GM12878 (cell line): ENCODE measurements at regions not wholly inside any gene's neighbourhood (a gene's known extent, or its start where the extent isn't known, plus 50 kb on each side); places are given as distances from the start of the nearest gene placed in this dataset. TPM values are rescaled to one million over a fixed set of nuclear protein-coding genes. Genes with fewer than 3 reads are reported as not detected.

Source experiments
- ATAC-seq: fragments of 200-7000 bp; cut with Tn5 transposase; 3 replicates; pipeline ENCODE4 v1.9.1; 2020; ENCODE audit warnings: mild to moderate bottlenecking, moderate library complexity
- BruUV-seq: library from RNA; stranded (reverse); fragments of 400-500 nt; replicated peaks from 2 replicates; lab custom pipeline; 2021; lab: Mats Ljungman, UMichigan
- CTCF ChIA-PET: fragments of 300-600 bp; sonication (Branson Sonifier 250); formaldehyde crosslinking; extraction: SDS; loops from one replicate; lab custom pipeline; 2021; ENCODE audit warnings: inconsistent platforms; lab: Yijun Ruan, JAX
- POLR2A ChIA-PET: fragments of 350-600 bp; formaldehyde crosslinking; extraction: SDS; loops from one replicate; lab custom pipeline; 2021; ENCODE audit warnings: inconsistent platforms; lab: Charles Lee
- RAD21 ChIA-PET: fragments of 300-600 bp; sonication (Branson Sonifier 250); formaldehyde crosslinking; loops from one replicate; lab custom pipeline; 2023; ENCODE audit warnings: antibody characterized with exemption; ENCODE audit not compliant: unreplicated experiment; lab: Charles Lee
- SMC1A ChIA-PET: fragments of 300-600 bp; sonication (Branson Sonifier 250); formaldehyde crosslinking; loops from one replicate; lab custom pipeline; 2023; ENCODE audit not compliant: unreplicated experiment, uncharacterized antibody; lab: Charles Lee
- DNase-seq: peaks from one replicate; pipeline ENCODE4 v3.0.0-alpha.2; 2011; ENCODE audit warnings: low read depth, low spot score
- FAIRE-seq: peaks from 3 replicates; lab custom pipeline; 2011; peaks lifted over from hg19 to GRCh38; lab: Jason Lieb, UNC
- H2AFZ ChIP-seq: 2 replicates; pipeline ENCODE4 v1.6.0; 2011; ENCODE audit warnings: low read depth, low read length, control low read depth; ENCODE audit not compliant: control insufficient read depth
- H3K27ac ChIP-seq: 2 replicates; pipeline ENCODE4 v1.5.1; 2011; ENCODE audit warnings: control low read depth; ENCODE audit not compliant: control insufficient read depth, insufficient read depth
- H3K27me3 ChIP-seq, 2 experiments: replicated peaks in 1 of 2; 2 replicates each; pipeline versions ENCODE4 v1.6.0 to v1.6.1; 2011; ENCODE audit warnings: low read length in 1 of 2; ENCODE audit not compliant: control insufficient read depth in 2 of 2, insufficient read depth in 2 of 2
- H3K36me3 ChIP-seq, 2 experiments: 2 replicates each; pipeline ENCODE4 v1.5.1; 2011; ENCODE audit warnings: low read length in 1 of 2; ENCODE audit not compliant: control insufficient read depth in 2 of 2, insufficient read depth in 2 of 2
- H3K4me1 ChIP-seq: 2 replicates; pipeline ENCODE4 v1.6.1; 2011; ENCODE audit warnings: mild to moderate bottlenecking, low read length, moderate library complexity, mixed read lengths; ENCODE audit not compliant: control insufficient read depth, insufficient read depth
- H3K4me2 ChIP-seq: 2 replicates; pipeline ENCODE4 v1.6.0; 2011; ENCODE audit warnings: control low read depth; ENCODE audit not compliant: control insufficient read depth, insufficient read depth
- H3K4me3 ChIP-seq: fragments of 200-600 bp; sonication (generic); 2 replicates; pipeline ENCODE4 v1.5.1; 2016
- H3K79me2 ChIP-seq: 2 replicates; pipeline ENCODE4 v1.6.0; 2011; ENCODE audit warnings: low read length; ENCODE audit not compliant: control insufficient read depth, insufficient read depth
- H3K9ac ChIP-seq: 2 replicates; pipeline ENCODE4 v1.8.0; 2011; ENCODE audit warnings: low read length, control low read depth, mixed read lengths; ENCODE audit not compliant: control insufficient read depth, insufficient read depth
- H3K9me3 ChIP-seq: replicated peaks from 3 replicates; pipeline ENCODE4 v1.5.1; 2011; ENCODE audit warnings: mild to moderate bottlenecking, low read length; ENCODE audit not compliant: control insufficient read depth, insufficient read depth
- H4K20me1 ChIP-seq: 2 replicates; pipeline ENCODE4 v1.6.0; 2011; ENCODE audit not compliant: control insufficient read depth, insufficient read depth
- CHD2 ChIP-seq: IDR thresholded peaks from 2 replicates; pipeline ENCODE4 v1.6.1; 2011; ENCODE audit warnings: low read depth, low read length, improper control_type of control experiment, borderline replicate concordance
- EZH2 ChIP-seq: IDR thresholded peaks from 2 replicates; pipeline ENCODE4 v1.6.1; 2012; ENCODE audit warnings: low read depth, mild to moderate bottlenecking, control low read depth, inconsistent platforms, low read length, borderline replicate concordance; ENCODE audit not compliant: control insufficient read depth
- GABPA ChIP-seq: IDR thresholded peaks from 2 replicates; pipeline ENCODE4 v1.6.1; 2014; ENCODE audit warnings: antibody characterized with exemption, low read depth, mild to moderate bottlenecking, inconsistent platforms
- GATAD2B ChIP-seq: fragments of 450-650 bp; conservative IDR thresholded peaks from 2 replicates; pipeline ENCODE4 v1.6.1; 2017; ENCODE audit warnings: low read depth, mild to moderate bottlenecking, moderate library complexity
- IKZF1 ChIP-seq: fragments of 450-650 bp; conservative IDR thresholded peaks from 2 replicates; pipeline ENCODE4 v1.6.1; 2017; ENCODE audit warnings: antibody characterized with exemption, mild to moderate bottlenecking
- POLR2AphosphoS2 ChIP-seq: IDR thresholded peaks from 2 replicates; pipeline ENCODE4 v1.6.1; 2011; ENCODE audit warnings: low read depth, mild to moderate bottlenecking, low read length, improper control_type of control experiment, moderate library complexity
- RAD51 ChIP-seq: fragments of 450-650 bp; IDR thresholded peaks from 2 replicates; pipeline ENCODE4 v1.6.1; 2016; ENCODE audit warnings: moderate library complexity, mild to moderate bottlenecking, inconsistent platforms
- RELA ChIP-seq: fragments of 450-650 bp; IDR thresholded peaks from 2 replicates; pipeline ENCODE4 v1.8.0; 2014; ENCODE audit warnings: borderline replicate concordance; ENCODE audit not compliant: partially characterized antibody
- SIN3A ChIP-seq: IDR thresholded peaks from 2 replicates; pipeline ENCODE4 v1.6.1; 2012; ENCODE audit warnings: low read depth, low read length, improper control_type of control experiment
- ZNF217 ChIP-seq: fragments of 450-650 bp; IDR thresholded peaks from 2 replicates; pipeline ENCODE4 v1.6.1; 2017; ENCODE audit warnings: antibody characterized with exemption, mild to moderate bottlenecking
- WGBS: methylation state at CpG from one replicate; pipeline ENCODE4 v1.1.6; 2016; ENCODE audit warnings: low lambda C conversion rate; ENCODE audit not compliant: insufficient replicate concordance, insufficient coverage; ENCODE audit errors: missing lambda C conversion rate; 5-methylcytosine and 5-hydroxymethylcytosine counted together
- in situ Hi-C: fragments of 300-500 bp; cut with MboI; formaldehyde crosslinking; loops from 9 replicates; pipeline ENCODE4 v1.14.3; 2018; ENCODE audit warnings: mixed read lengths
- intact Hi-C: fragments of 100-400 bp; cut with micrococcal nuclease; formaldehyde crosslinking; loops from one replicate; pipeline ENCODE4 v1.14.2; 2022; ENCODE audit not compliant: unreplicated experiment
- small RNA-seq: library from RNA; depleted of rRNA; stranded (forward); fragments of <200 nt; gene quantifications from one replicate; pipeline ENCODE3, GENCODE V24; 2014
- TF ChIP-seq, protein P1 (sequence below), 3 experiments: IDR thresholded peaks in 2 of 3; conservative IDR thresholded peaks in 1 of 3; 2 replicates each; pipeline ENCODE4 v1.5.1; 2011; ENCODE audit warnings: low read depth in 3 of 3, low read length in 3 of 3, mild to moderate bottlenecking in 3 of 3, control low read depth in 2 of 3, moderate library complexity in 2 of 3, inconsistent platforms in 1 of 3, mixed read lengths in 1 of 3; ENCODE audit not compliant: control insufficient read depth in 2 of 3, insufficient read depth in 1 of 3; ENCODE audit errors: extremely low read depth in 1 of 3

DNA sequence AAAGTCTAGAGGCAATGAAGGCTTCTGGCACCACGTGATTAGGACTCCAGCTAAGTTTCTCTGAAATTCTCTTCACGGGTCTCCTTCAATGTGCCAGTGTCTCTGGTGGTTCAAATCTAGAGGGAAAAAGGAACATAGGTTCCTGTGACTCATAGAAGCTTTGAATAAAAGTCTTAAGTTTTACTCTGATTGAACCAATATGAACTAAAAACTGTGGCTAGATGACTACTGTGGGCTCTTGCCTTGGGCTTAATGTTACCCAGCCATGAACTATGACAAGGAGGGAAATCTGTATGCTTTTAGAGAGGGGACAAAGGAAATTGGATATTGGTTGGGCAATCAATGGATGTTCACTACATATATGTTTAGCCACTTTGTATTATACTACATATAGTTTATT, 49.9 kb upstream of the TEX13D start:
- H3K27me3 ChIP-seq, result no peaks in the 10 kb centered on the region
- H3K36me3 ChIP-seq, result no peaks in the 10 kb centered on the region
- TF ChIP-seq RELA (no peak), EZH2 (no peak), GABPA (no peak), IKZF1 (no peak), CHD2 (no peak), RAD51 (no peak), ZNF217 (no peak), POLR2AphosphoS2 (no peak), SIN3A (no peak), GATAD2B (no peak)
- TF ChIP-seq, protein P1, sequence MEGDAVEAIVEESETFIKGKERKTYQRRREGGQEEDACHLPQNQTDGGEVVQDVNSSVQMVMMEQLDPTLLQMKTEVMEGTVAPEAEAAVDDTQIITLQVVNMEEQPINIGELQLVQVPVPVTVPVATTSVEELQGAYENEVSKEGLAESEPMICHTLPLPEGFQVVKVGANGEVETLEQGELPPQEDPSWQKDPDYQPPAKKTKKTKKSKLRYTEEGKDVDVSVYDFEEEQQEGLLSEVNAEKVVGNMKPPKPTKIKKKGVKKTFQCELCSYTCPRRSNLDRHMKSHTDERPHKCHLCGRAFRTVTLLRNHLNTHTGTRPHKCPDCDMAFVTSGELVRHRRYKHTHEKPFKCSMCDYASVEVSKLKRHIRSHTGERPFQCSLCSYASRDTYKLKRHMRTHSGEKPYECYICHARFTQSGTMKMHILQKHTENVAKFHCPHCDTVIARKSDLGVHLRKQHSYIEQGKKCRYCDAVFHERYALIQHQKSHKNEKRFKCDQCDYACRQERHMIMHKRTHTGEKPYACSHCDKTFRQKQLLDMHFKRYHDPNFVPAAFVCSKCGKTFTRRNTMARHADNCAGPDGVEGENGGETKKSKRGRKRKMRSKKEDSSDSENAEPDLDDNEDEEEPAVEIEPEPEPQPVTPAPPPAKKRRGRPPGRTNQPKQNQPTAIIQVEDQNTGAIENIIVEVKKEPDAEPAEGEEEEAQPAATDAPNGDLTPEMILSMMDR (IDR thresholded peaks at IDR 0.05 in 2 of 3, conservative IDR thresholded peaks at IDR 0.05 in 1 of 3; ENCODE audit: control insufficient read depth in 2 of 3, extremely low read depth in 1 of 3, insufficient read depth in 1 of 3, low read depth in 3 of 3, low read length in 3 of 3), result no peak
- intact Hi-C loops (no loop called here), in situ Hi-C loops (no loop called here)
- H3K4me3 ChIP-seq, result no peak overlapping the region
- H4K20me1 ChIP-seq, result no peaks in the 10 kb centered on the region
- H3K79me2 ChIP-seq, result no peaks in the 10 kb centered on the region
- H3K4me2 ChIP-seq, result no peak overlapping the region
- SMC1A ChIA-PET, result no interaction called here
- H2AFZ ChIP-seq, result no peak overlapping the region
- ATAC-seq, result no peak
- FAIRE-seq, result no peak
- no peaks in the 10 kb centered on the region for H3K9me3 ChIP-seq
- no TSS peak for BruUV-seq
- POLR2A ChIA-PET, result no interaction called here
- 0% methylated on average over 2 of the region's 2 CpGs for WGBS
- no peak overlapping the region for H3K27ac ChIP-seq
- CTCF ChIA-PET, result no interaction called here
- H3K4me1 ChIP-seq, result no peaks in the 10 kb centered on the region
- H3K9ac ChIP-seq, result no peak overlapping the region
- RAD21 ChIA-PET, result no interaction called here
- DNase-seq, result no peak

Small RNA genes lying in the stretch of these regions (small RNA-seq; reads per million reads assigned to genes)
- not detected for gene RF00561
